KMS-11 (cell line): ENCODE measurements at regions not wholly inside any gene's neighbourhood (a gene's known extent, or its start where the extent isn't known, plus 50 kb on each side); places are given as distances from the start of the nearest gene placed in this dataset.
A peak's percentile ranks its signal among the peaks of the same experiment; 100 is the strongest.

Source experiments
- H2AFZ ChIP-seq: fragments of 200-600 bp; sonication (generic); 2 replicates; pipeline ENCODE4 v1.6.1; 2016; ENCODE audit warnings: antibody characterized with exemption, mixed run types, low read depth
- H3K27ac ChIP-seq: fragments of 200-600 bp; sonication (generic); 2 replicates; pipeline ENCODE4 v1.6.1; 2016; ENCODE audit warnings: mild to moderate bottlenecking, mixed run types
- H3K27me3 ChIP-seq: fragments of 200-600 bp; sonication (generic); 2 replicates; pipeline ENCODE4 v1.6.1; 2017; ENCODE audit warnings: mild to moderate bottlenecking, low read depth, mixed run types, moderate library complexity; ENCODE audit not compliant: insufficient read depth
- H3K36me3 ChIP-seq: fragments of 200-600 bp; sonication (generic); 2 replicates; pipeline ENCODE4 v1.6.1; 2017; ENCODE audit warnings: mild to moderate bottlenecking, mixed run types; ENCODE audit not compliant: insufficient read depth
- H3K4me1 ChIP-seq: fragments of 200-600 bp; sonication (generic); 2 replicates; pipeline ENCODE4 v1.6.1; 2016; ENCODE audit warnings: mild to moderate bottlenecking, low read depth, mixed run types; ENCODE audit not compliant: poor library complexity, severe bottlenecking
- H3K4me2 ChIP-seq: fragments of 200-600 bp; sonication (generic); 2 replicates; pipeline ENCODE4 v1.7.0; 2016; ENCODE audit warnings: mild to moderate bottlenecking, mixed run types
- H3K4me3 ChIP-seq: fragments of 200-600 bp; sonication (generic); IDR thresholded peaks from 2 replicates; pipeline ENCODE4 v1.6.1; 2017; ENCODE audit warnings: low read depth, low read length, mixed read lengths; ENCODE audit not compliant: insufficient read depth
- H3K79me2 ChIP-seq: fragments of 200-600 bp; sonication (generic); 2 replicates; pipeline ENCODE4 v1.6.1; 2016; ENCODE audit warnings: low read depth, mixed run types; ENCODE audit not compliant: insufficient read depth
- H3K9ac ChIP-seq: fragments of 200-600 bp; sonication (generic); 2 replicates; pipeline ENCODE4 v1.6.1; 2016; ENCODE audit warnings: mild to moderate bottlenecking, mixed run types
- H4K20me1 ChIP-seq: fragments of 200-600 bp; sonication (generic); 2 replicates; pipeline ENCODE4 v1.6.1; 2016; ENCODE audit warnings: mild to moderate bottlenecking, mixed run types; ENCODE audit not compliant: insufficient read depth
- CTCF ChIP-seq: fragments of 200-600 bp; sonication (generic); conservative IDR thresholded peaks from 2 replicates; pipeline ENCODE4 v1.6.1; 2017; ENCODE audit warnings: low read depth, mild to moderate bottlenecking, antibody characterized with exemption, low read length, moderate library complexity, mixed read lengths

- H3K4me2 ChIP-seq = no peak overlapping the region
- no peak overlapping the region for H2AFZ ChIP-seq
- H3K36me3 ChIP-seq = no peaks in the 10 kb centered on the region
- no peaks in the 10 kb centered on the region for H3K27me3 ChIP-seq
- H4K20me1 ChIP-seq = no peaks in the 10 kb centered on the region
- H3K4me1 ChIP-seq = no peaks in the 10 kb centered on the region
- TF ChIP-seq CTCF = 0 out of 2 replicates have a peak, but pooled peaks have one; percentile 14
- no peak overlapping the region for H3K4me3 ChIP-seq
- H3K79me2 ChIP-seq = no peaks in the 10 kb centered on the region
- H3K9ac ChIP-seq = no peak overlapping the region
- H3K27ac ChIP-seq = no peak overlapping the region
These were observed 93.7 kb upstream of the SRD5A2 start for GRCh38 chr2:31674446-31674845.

GRCh38 chr2:31666878-31667277 lies 86.1 kb upstream of the SRD5A2 start:
- Histone ChIP-seq H4K20me1 (no peaks in the 10 kb centered on the region), H3K79me2 (no peaks in the 10 kb centered on the region), H2AFZ (no peak overlapping the region), H3K4me3 (no peak overlapping the region), H3K9ac (no peak overlapping the region), H3K4me2 (no peak overlapping the region), H3K4me1 (no peaks in the 10 kb centered on the region), H3K27me3 (no peaks in the 10 kb centered on the region), H3K36me3 (no peaks in the 10 kb centered on the region), H3K27ac (no peak overlapping the region)
- TF ChIP-seq CTCF = no peak

DNA sequence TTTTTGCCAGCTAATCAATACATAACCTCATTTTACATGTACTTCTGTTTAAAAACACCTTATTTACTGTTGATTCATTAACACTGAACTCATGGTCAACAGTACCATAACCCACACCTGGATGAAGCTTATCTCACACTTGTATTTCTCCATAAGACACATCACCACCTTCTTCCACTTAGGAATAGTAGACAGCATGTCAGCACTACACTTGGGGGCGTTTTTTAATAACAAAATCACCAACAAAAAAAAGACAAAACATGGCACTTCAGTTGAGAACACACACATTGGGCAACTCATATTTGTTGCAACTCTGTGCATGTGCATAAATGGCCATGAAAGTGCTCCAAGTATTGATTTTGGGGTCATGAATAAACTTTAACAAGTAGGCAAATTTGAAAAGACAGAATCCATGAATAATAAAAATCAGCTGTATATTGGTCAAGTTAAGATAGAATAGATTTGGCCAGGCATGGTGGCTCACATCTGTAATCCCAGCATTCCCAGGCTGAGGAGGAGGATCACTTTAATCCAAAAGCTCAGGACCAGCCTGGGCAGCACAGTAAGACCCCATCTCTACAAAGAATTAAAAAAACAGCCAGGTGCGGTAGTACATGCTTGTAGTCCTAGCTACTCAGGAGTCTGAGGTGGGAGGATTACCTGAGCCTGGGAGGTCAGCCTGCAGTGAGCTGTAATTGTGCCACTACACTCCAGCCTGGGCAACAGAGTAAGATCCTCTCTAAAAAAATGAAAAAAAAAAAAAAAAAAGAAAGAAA lies 84.4 kb upstream of the SRD5A2 start:
- no peak overlapping the region for H3K9ac ChIP-seq
- no peak for TF ChIP-seq CTCF
- H3K4me1 ChIP-seq = no peaks in the 10 kb centered on the region
- H3K4me2 ChIP-seq = no peak overlapping the region
- no peak overlapping the region for H3K4me3 ChIP-seq
- no peak overlapping the region for H3K27ac ChIP-seq
- no peaks in the 10 kb centered on the region for H3K79me2 ChIP-seq
- H3K27me3 ChIP-seq = no peaks in the 10 kb centered on the region
- H2AFZ ChIP-seq = no peak overlapping the region
- H4K20me1 ChIP-seq = no peaks in the 10 kb centered on the region
- no peaks in the 10 kb centered on the region for H3K36me3 ChIP-seq

DNA sequence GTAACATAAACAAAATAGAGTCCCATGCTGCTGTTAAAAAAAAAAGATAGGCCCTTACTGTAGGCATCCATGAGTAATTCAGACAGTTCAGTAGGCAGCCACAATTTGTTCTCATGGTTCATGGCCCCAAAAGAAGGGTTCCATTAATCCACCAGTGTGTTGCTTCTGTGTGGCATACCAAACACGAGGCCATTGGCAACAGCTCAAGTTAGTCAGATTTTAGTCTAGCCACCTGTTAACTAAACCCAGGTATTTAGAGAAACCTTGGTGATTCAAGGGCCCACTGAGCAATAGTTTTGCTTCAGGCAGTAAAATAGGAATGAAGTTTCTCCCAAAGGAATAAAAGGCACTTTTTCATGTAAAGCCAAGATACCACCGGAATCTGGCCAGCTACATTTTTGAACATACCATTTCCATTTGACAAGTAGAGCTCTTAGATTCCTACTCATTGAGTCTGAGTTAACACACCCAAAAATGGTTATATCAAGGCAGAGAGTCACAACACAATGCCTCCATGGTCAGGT lies 80.1 kb upstream of the SRD5A2 start:
- H3K4me2 ChIP-seq = no peak overlapping the region
- no peak overlapping the region for H3K4me3 ChIP-seq
- no peaks in the 10 kb centered on the region for H3K27me3 ChIP-seq
- H3K79me2 ChIP-seq = no peaks in the 10 kb centered on the region
- H3K9ac ChIP-seq = no peak overlapping the region
- no peaks in the 10 kb centered on the region for H3K4me1 ChIP-seq
- no peak for TF ChIP-seq CTCF
- no peak overlapping the region for H3K27ac ChIP-seq
- H2AFZ ChIP-seq = no peak overlapping the region
- H3K36me3 ChIP-seq = no peaks in the 10 kb centered on the region
- no peaks in the 10 kb centered on the region for H4K20me1 ChIP-seq
